GM12891 (cell line): ENCODE measurements at regions not wholly inside any gene's neighbourhood (a gene's known extent, or its start where the extent isn't known, plus 50 kb on each side); places are given as distances from the start of the nearest gene placed in this dataset.

Experiments used
- DNase-seq: peaks from one replicate; pipeline ENCODE4 v3.0.0; 2011; ENCODE audit warnings: low spot score; ENCODE audit not compliant: insufficient read length
- FAIRE-seq: peaks from 2 replicates; lab custom pipeline; 2011; peaks lifted over from hg19 to GRCh38; lab: Jason Lieb, UNC
- POLR2AphosphoS5 ChIP-seq: IDR thresholded peaks from 2 replicates; pipeline ENCODE4 v1.6.1; 2011; ENCODE audit warnings: low read depth, low read length, control low read depth

GRCh38 chr2:30396436-30397232 lies 50.4 kb upstream of the LCLAT1 start:
- no peak for TF ChIP-seq POLR2AphosphoS5
- DNase-seq (no peak), FAIRE-seq (no peak)
